WI38 (cell line): ENCODE measurements at regions not wholly inside any gene's neighbourhood (a gene's known extent, or its start where the extent isn't known, plus 50 kb on each side); places are given as distances from the start of the nearest gene placed in this dataset.

ENCODE experiments used
- H3K4me3 ChIP-seq: 2 replicates; pipeline ENCODE4 v1.5.1; 2011; ENCODE audit warnings: low read depth, mild to moderate bottlenecking, control low read depth, low read length
- CTCF ChIP-seq: IDR thresholded peaks from 2 replicates; pipeline ENCODE4 v1.5.1; 2012; ENCODE audit warnings: low read depth, mild to moderate bottlenecking, control low read depth, low read length

- TF ChIP-seq CTCF: no peak
Observed at GRCh38 chr2:10245661-10246060, 57.0 kb upstream of the HPCAL1 start.

GRCh38 chr2:10246370-10246769 lies 56.3 kb upstream of the HPCAL1 start:
- no peak overlapping the region for H3K4me3 ChIP-seq
- TF ChIP-seq CTCF: no peak

More at GRCh38 chr2:10245661-10246060, 57.0 kb upstream of the HPCAL1 start:
- H3K4me3 ChIP-seq: no peak overlapping the region

GRCh38 chr2:10246831-10247230 lies 55.9 kb upstream of the HPCAL1 start:
- no peak overlapping the region for H3K4me3 ChIP-seq
- no peak for TF ChIP-seq CTCF

GRCh38 chr2:10249798-10250197 lies 52.9 kb upstream of the HPCAL1 start:
- no peak for TF ChIP-seq CTCF
- H3K4me3 ChIP-seq: no peak overlapping the region

- no peak for TF ChIP-seq CTCF
- H3K4me3 ChIP-seq: no peak overlapping the region
Observed at GRCh38 chr2:10252224-10252623, 50.5 kb upstream of the HPCAL1 start.

- TF ChIP-seq CTCF: no peak
- no peak overlapping the region for H3K4me3 ChIP-seq
Observed at GRCh38 chr2:10252661-10253060, 50.0 kb upstream of the HPCAL1 start.
